ENCODE measurements at regions not wholly inside any gene's neighbourhood (a gene's known extent, or its start where the extent isn't known, plus 50 kb on each side); places are given as distances from the start of the nearest gene placed in this dataset.

GRCh38 chr12:19932413-19932812, 435.9 kb upstream of the PDE3A start:
- in situ Hi-C loops (cut with MboI; ENCODE audit: low sequenced_read_pairs, unreplicated experiment) = no loop called here
- DNase-seq (ENCODE audit: low spot score) = no peak
- TF ChIP-seq CTCF (IDR thresholded peaks at IDR 0.05; ENCODE audit: borderline replicate concordance, control extremely low read depth, extremely low read depth, insufficient read depth, missing control alignments) = no peak

GRCh38 chr12:19933924-19934323, 434.4 kb upstream of the PDE3A start:
- in situ Hi-C loops (cut with MboI; ENCODE audit: low sequenced_read_pairs, unreplicated experiment) = no loop called here
- no peak for TF ChIP-seq CTCF (IDR thresholded peaks at IDR 0.05; ENCODE audit: borderline replicate concordance, control extremely low read depth, extremely low read depth, insufficient read depth, missing control alignments)
- DNase-seq (ENCODE audit: low spot score) = no peak

GRCh38 chr12:19937161-19937560, 431.2 kb upstream of the PDE3A start:
- DNase-seq (ENCODE audit: low spot score) = no peak
- no peak for TF ChIP-seq CTCF (IDR thresholded peaks at IDR 0.05; ENCODE audit: borderline replicate concordance, control extremely low read depth, extremely low read depth, insufficient read depth, missing control alignments)
- in situ Hi-C loops (cut with MboI; ENCODE audit: low sequenced_read_pairs, unreplicated experiment) = no loop called here

- no peak for DNase-seq (ENCODE audit: low spot score)
- in situ Hi-C loops (cut with MboI; ENCODE audit: low sequenced_read_pairs, unreplicated experiment) = no loop called here
- TF ChIP-seq CTCF (IDR thresholded peaks at IDR 0.05; ENCODE audit: borderline replicate concordance, control extremely low read depth, extremely low read depth, insufficient read depth, missing control alignments) = no peak
These were observed 430.3 kb upstream of the PDE3A start for GRCh38 chr12:19938031-19938430.

GRCh38 chr12:19938491-19938890, 429.8 kb upstream of the PDE3A start:
- TF ChIP-seq CTCF (IDR thresholded peaks at IDR 0.05; ENCODE audit: borderline replicate concordance, control extremely low read depth, extremely low read depth, insufficient read depth, missing control alignments) = no peak
- DNase-seq (ENCODE audit: low spot score) = no peak
- in situ Hi-C loops (cut with MboI; ENCODE audit: low sequenced_read_pairs, unreplicated experiment) = no loop called here

- in situ Hi-C loops (cut with MboI; ENCODE audit: low sequenced_read_pairs, unreplicated experiment) = no loop called here
- no peak for TF ChIP-seq CTCF (IDR thresholded peaks at IDR 0.05; ENCODE audit: borderline replicate concordance, control extremely low read depth, extremely low read depth, insufficient read depth, missing control alignments)
- DNase-seq (ENCODE audit: low spot score) = no peak
These were observed 428.1 kb upstream of the PDE3A start for GRCh38 chr12:19940267-19940666.

- TF ChIP-seq CTCF (IDR thresholded peaks at IDR 0.05; ENCODE audit: borderline replicate concordance, control extremely low read depth, extremely low read depth, insufficient read depth, missing control alignments) = no peak
- in situ Hi-C loops (cut with MboI; ENCODE audit: low sequenced_read_pairs, unreplicated experiment) = no loop called here
- DNase-seq (ENCODE audit: low spot score) = no peak
These were observed 427.2 kb upstream of the PDE3A start for GRCh38 chr12:19941096-19941495.
